ENCODE measurements at regions not wholly inside any gene's neighbourhood (a gene's known extent, or its start where the extent isn't known, plus 50 kb on each side); places are given as distances from the start of the nearest gene placed in this dataset.
A peak's percentile ranks its signal among the peaks of the same experiment; 100 is the strongest.

- no peaks in the 10 kb centered on the region for H3K9me3 ChIP-seq (ENCODE audit: control insufficient read depth, low read depth, low read length)
- H4K8ac ChIP-seq (replicated peaks; ENCODE audit: insufficient read length, low read depth, low read length): no peak overlapping the region
- no peaks in the 10 kb centered on the region for H4K20me1 ChIP-seq (ENCODE audit: control insufficient read depth, insufficient read depth, insufficient read length)
- no peak overlapping the region for H3K27ac ChIP-seq (ENCODE audit: insufficient read length, low read depth, low read length)
- no peaks in the 10 kb centered on the region for H3K27me3 ChIP-seq (ENCODE audit: insufficient read depth, low read length)
- no peak overlapping the region for H2BK5ac ChIP-seq (ENCODE audit: insufficient read length, low read length)
- peaks cover 13 to 27% of the 10 kb centered on the region in 2 experiments for H3K4me1 Mint-ChIP-seq
- no peak overlapping the region for H2AFZ ChIP-seq (ENCODE audit: low read length)
- no peaks in the 10 kb centered on the region for H3K23me2 ChIP-seq (ENCODE audit: insufficient read length, low read depth, low read length, poor library complexity, severe bottlenecking)
- no peaks in the 10 kb centered on the region; a peak in 1 of 5 replicates for H3K9me3 Mint-ChIP-seq
- no peak overlapping the region for H4K5ac ChIP-seq (ENCODE audit: insufficient read length, low read depth, low read length)
- peaks cover 5% of the 10 kb centered on the region; the same call in 1 of the 2 replicates for H3K4me1 ChIP-seq (ENCODE audit: insufficient read depth, low read length)
- H3K18ac ChIP-seq (ENCODE audit: insufficient read length, low read depth, low read length): no peak overlapping the region
- H2AK5ac ChIP-seq (ENCODE audit: insufficient read length, low read length): no peak overlapping the region
- H3K56ac ChIP-seq (ENCODE audit: insufficient read length, low read depth, low read length): no peak overlapping the region
- no peaks in the 10 kb centered on the region for H3K79me1 ChIP-seq (ENCODE audit: insufficient read depth, low read depth, low read length, poor library complexity, severe bottlenecking)
- H3K4me2 ChIP-seq (ENCODE audit: insufficient read depth, insufficient read length, low read length): no peak overlapping the region
- no peak overlapping the region for H3K4ac ChIP-seq (ENCODE audit: low read depth, low read length)
- H3K23ac ChIP-seq (ENCODE audit: insufficient read length, low read depth, low read length): no peak overlapping the region
- no peak overlapping the region for H3K4me3 Mint-ChIP-seq
- H2BK12ac ChIP-seq (ENCODE audit: insufficient read length, low read depth, low read length): no peak overlapping the region
- H2BK20ac ChIP-seq (ENCODE audit: low read depth, low read length, poor library complexity, severe bottlenecking): no peak overlapping the region
- no peak overlapping the region for H3K14ac ChIP-seq (ENCODE audit: insufficient read depth, low read length)
- WGBS (ENCODE audit: extremely low coverage, insufficient read length, low lambda C conversion rate): no CpG with 5 or more reads among the region's 5 CpGs
- no peak overlapping the region for H3K27ac Mint-ChIP-seq
- no peaks in the 10 kb centered on the region for H3K27me3 Mint-ChIP-seq (ENCODE audit: low read depth)
- peak; percentile 61 for DNase-seq
- no peaks in the 10 kb centered on the region for H3K36me3 Mint-ChIP-seq (ENCODE audit: insufficient read depth in 1 of 3, low read depth in 3 of 3)
- no peak overlapping the region for H3T11ph ChIP-seq (ENCODE audit: low read length)
- no peak overlapping the region for H2BK120ac ChIP-seq (ENCODE audit: low read depth, low read length, poor library complexity, severe bottlenecking)
- H3K79me2 ChIP-seq (ENCODE audit: insufficient read depth, low read length): no peaks in the 10 kb centered on the region; the same call in 1 of the 2 replicates
- H2BK15ac ChIP-seq (ENCODE audit: low read depth, low read length): no peak overlapping the region
- H4K91ac ChIP-seq (ENCODE audit: insufficient read length, low read depth, low read length): no peak overlapping the region
- TF ChIP-seq CTCF (conservative IDR thresholded peaks at IDR 0.05): peak; percentile 68
- H3K9ac ChIP-seq (ENCODE audit: extremely low read depth, insufficient read length, low read length): no peak overlapping the region
Measured at GRCh38 chr3:188037195-188037718, 116.7 kb upstream of the LPP start.

All from H9 (cell line).